B cell (primary cell): ENCODE measurements at regions not wholly inside any gene's neighbourhood (a gene's known extent, or its start where the extent isn't known, plus 50 kb on each side); places are given as distances from the start of the nearest gene placed in this dataset.

Experiments used
- ATAC-seq: fragments of 200-7000 bp; cut with Tn5 transposase; one replicate; pipeline ENCODE4 v1.10.0; 2021; ENCODE audit warnings: low read depth, mild to moderate bottlenecking, moderate number of reproducible peaks, moderate library complexity
- CTCF ChIA-PET: fragments of 350-600 bp; sonication (Branson Sonifier 250); formaldehyde crosslinking; loops from one replicate; lab custom pipeline; 2021; ENCODE audit warnings: antibody characterized with exemption, inconsistent platforms; lab: Charles Lee
- POLR2A ChIA-PET: fragments of 350-600 bp; sonication (Branson Sonifier 250); formaldehyde crosslinking; loops from one replicate; lab custom pipeline; 2021; ENCODE audit warnings: antibody characterized with exemption; lab: Charles Lee
- DNase-seq: peaks from one replicate; pipeline ENCODE4 v3.0.0; 2013
- H2AFZ ChIP-seq: 2 replicates; pipeline ENCODE4 v1.6.1; 2012; ENCODE audit warnings: mild to moderate bottlenecking, low read depth, low read length; ENCODE audit not compliant: insufficient read depth, poor library complexity, severe bottlenecking
- H3K27ac ChIP-seq, 2 donors: 1 replicate in 1 of 2; 2 replicates in 1 of 2; pipeline ENCODE4 v1.5.1; 2012 to 2013; ENCODE audit warnings: low read length in 2 of 2, mild to moderate bottlenecking in 2 of 2, moderate library complexity in 1 of 2
- H3K27me3 ChIP-seq, 4 experiments: fragments of 200-600 bp in 1 of 4; sonication (generic) in 1 of 4; replicated peaks in 1 of 4; 1 replicate in 2 of 4; 2 replicates in 2 of 4; pipeline versions ENCODE4 v1.6.1 to v1.7.0; 2013 to 2016; ENCODE audit warnings: low read length in 3 of 4, mild to moderate bottlenecking in 2 of 4, mixed read lengths in 1 of 4, moderate library complexity in 1 of 4; ENCODE audit not compliant: insufficient read depth in 4 of 4, control insufficient read depth in 3 of 4; ENCODE audit errors: control extremely low read depth in 1 of 4
- H3K36me3 ChIP-seq, 2 experiments: replicated peaks in 1 of 2; 1 replicate in 1 of 2; 2 replicates in 1 of 2; pipeline versions ENCODE4 v1.6.1 to v1.7.1; 2013; ENCODE audit warnings: low read length in 1 of 2; ENCODE audit not compliant: insufficient read depth in 2 of 2, control insufficient read depth in 1 of 2; ENCODE audit errors: control extremely low read depth in 1 of 2, extremely low read depth in 1 of 2
- H3K4me1 ChIP-seq, 2 donors: fragments of 200-600 bp in 1 of 2; sonication (generic) in 1 of 2; 1 replicate in 1 of 2; 2 replicates in 1 of 2; pipeline versions ENCODE4 v1.5.1 to v1.6.1; 2013 to 2017; ENCODE audit warnings: low read length in 2 of 2; ENCODE audit not compliant: control insufficient read depth in 2 of 2, insufficient read depth in 2 of 2
- H3K4me2 ChIP-seq: replicated peaks from 2 replicates; pipeline ENCODE3; 2012; ENCODE audit warnings: mild to moderate bottlenecking, low read depth, low read length; ENCODE audit not compliant: poor library complexity, severe bottlenecking
- H3K4me3 ChIP-seq, 5 experiments: fragments of 200-600 bp in 1 of 5; sonication (generic) in 1 of 5; 1 replicate in 3 of 5; 2 replicates in 2 of 5; pipeline versions ENCODE4 v1.5.1 to v1.7.0; 2011 to 2016; ENCODE audit warnings: low read length in 4 of 5, mild to moderate bottlenecking in 4 of 5, low read depth in 2 of 5, control low read depth in 1 of 5, moderate library complexity in 1 of 5; ENCODE audit not compliant: insufficient read depth in 1 of 5; ENCODE audit errors: control extremely low read depth in 1 of 5, extremely low read depth in 1 of 5
- H3K79me2 ChIP-seq: fragments of 200-600 bp; sonication (generic); one replicate; pipeline ENCODE4 v1.6.0; 2016; ENCODE audit warnings: low read length; ENCODE audit not compliant: control insufficient read depth, insufficient read depth
- H3K9ac ChIP-seq: fragments of 200-600 bp; sonication (generic); 2 replicates; pipeline ENCODE4 v1.6.1; 2017; ENCODE audit warnings: mild to moderate bottlenecking, low read length, moderate library complexity
- H3K9me3 ChIP-seq, 3 donors: one replicate each; pipeline versions ENCODE4 v1.6.1 to v1.7.1; 2013; ENCODE audit warnings: low read length in 2 of 3; ENCODE audit not compliant: control insufficient read depth in 2 of 3, insufficient read depth in 1 of 3; ENCODE audit errors: control extremely low read depth in 1 of 3
- H4K20me1 ChIP-seq: 2 replicates; pipeline ENCODE4 v1.6.0; 2012; ENCODE audit warnings: mild to moderate bottlenecking, low read length; ENCODE audit not compliant: insufficient read depth, control insufficient read depth, poor library complexity, severe bottlenecking
- H3K27ac Mint-ChIP-seq: one replicate; pipeline ENCODE4 v1.8.0; 2021; ENCODE audit warnings: mixed read lengths
- H3K27me3 Mint-ChIP-seq: one replicate; pipeline ENCODE4 v1.8.0; 2021; ENCODE audit warnings: mixed read lengths
- H3K4me1 Mint-ChIP-seq: one replicate; pipeline ENCODE4 v1.8.0; 2021; ENCODE audit warnings: mixed read lengths
- H3K4me3 Mint-ChIP-seq: one replicate; pipeline ENCODE4 v1.8.0; 2021; ENCODE audit warnings: mixed read lengths
- H3K9me3 Mint-ChIP-seq: one replicate; pipeline ENCODE4 v1.8.0; 2022; ENCODE audit warnings: mixed read lengths; ENCODE audit not compliant: insufficient read depth
- EZH2 ChIP-seq: IDR thresholded peaks from 2 replicates; pipeline ENCODE4 v1.6.1; 2012; ENCODE audit warnings: borderline replicate concordance, low read depth, mild to moderate bottlenecking, moderate library complexity, low read length; ENCODE audit not compliant: insufficient read depth, poor library complexity, severe bottlenecking
- WGBS: methylation state at CpG from one replicate; pipeline ENCODE4 v1.1.5; 2013; ENCODE audit warnings: missing lambda C conversion rate; ENCODE audit not compliant: insufficient coverage; 5-methylcytosine and 5-hydroxymethylcytosine counted together
- intact Hi-C: fragments of 100-400 bp; cut with micrococcal nuclease; formaldehyde crosslinking; loops from one replicate; pipeline ENCODE4 v1.10.0; 2022
- TF ChIP-seq, protein P1 (sequence below): fragments of 200-600 bp; IDR thresholded peaks from one replicate; pipeline ENCODE4 v1.8.0; 2022; ENCODE audit warnings: antibody characterized with exemption, mild to moderate bottlenecking

DNA sequence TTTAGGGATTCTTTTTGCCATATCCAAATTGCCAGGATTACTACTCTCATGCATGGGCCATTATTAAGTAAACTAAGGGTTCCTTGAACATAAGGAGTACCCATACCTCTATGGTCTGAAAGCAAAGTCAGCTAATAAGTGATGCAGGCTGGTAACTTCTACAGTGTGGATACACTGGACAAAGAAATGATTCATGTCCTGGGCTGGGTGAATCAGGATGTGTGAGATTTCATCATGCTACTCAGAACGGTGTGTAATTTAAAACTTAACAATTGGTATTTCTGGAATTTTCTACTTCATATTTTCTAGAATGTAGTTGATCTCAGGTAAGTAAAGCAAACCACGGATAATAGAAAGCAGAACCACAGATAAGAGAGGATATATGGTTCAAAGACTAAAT is 428.8 kb downstream of the CHSY3 start:
- Histone ChIP-seq H3K36me3 (no peaks in the 10 kb centered on the region), H3K27ac (no peak overlapping the region), H3K4me2 (no peak overlapping the region), H3K79me2 (no peaks in the 10 kb centered on the region), H3K9me3 (peaks cover 0 to 8% (median 3%) of the 10 kb centered on the region in 3 donors), H3K4me3 (no peak overlapping the region), H4K20me1 (no peaks in the 10 kb centered on the region), H3K27me3 (no peaks in the 10 kb centered on the region), H3K4me1 (no peaks in the 10 kb centered on the region), H2AFZ (no peak overlapping the region), H3K9ac (no peak overlapping the region)
- intact Hi-C loops: no loop called here
- ATAC-seq (no peak), DNase-seq (no peak)
- ChIA-PET CTCF (no interaction called here), POLR2A (no interaction called here)
- Mint-ChIP-seq H3K27me3 (no peaks in the 10 kb centered on the region), H3K27ac (no peak overlapping the region), H3K4me3 (no peak overlapping the region), H3K4me1 (no peaks in the 10 kb centered on the region), H3K9me3 (peaks cover 14% of the 10 kb centered on the region)
- WGBS: no CpG with 5 or more reads among the region's 2 CpGs
- TF ChIP-seq, protein P1, sequence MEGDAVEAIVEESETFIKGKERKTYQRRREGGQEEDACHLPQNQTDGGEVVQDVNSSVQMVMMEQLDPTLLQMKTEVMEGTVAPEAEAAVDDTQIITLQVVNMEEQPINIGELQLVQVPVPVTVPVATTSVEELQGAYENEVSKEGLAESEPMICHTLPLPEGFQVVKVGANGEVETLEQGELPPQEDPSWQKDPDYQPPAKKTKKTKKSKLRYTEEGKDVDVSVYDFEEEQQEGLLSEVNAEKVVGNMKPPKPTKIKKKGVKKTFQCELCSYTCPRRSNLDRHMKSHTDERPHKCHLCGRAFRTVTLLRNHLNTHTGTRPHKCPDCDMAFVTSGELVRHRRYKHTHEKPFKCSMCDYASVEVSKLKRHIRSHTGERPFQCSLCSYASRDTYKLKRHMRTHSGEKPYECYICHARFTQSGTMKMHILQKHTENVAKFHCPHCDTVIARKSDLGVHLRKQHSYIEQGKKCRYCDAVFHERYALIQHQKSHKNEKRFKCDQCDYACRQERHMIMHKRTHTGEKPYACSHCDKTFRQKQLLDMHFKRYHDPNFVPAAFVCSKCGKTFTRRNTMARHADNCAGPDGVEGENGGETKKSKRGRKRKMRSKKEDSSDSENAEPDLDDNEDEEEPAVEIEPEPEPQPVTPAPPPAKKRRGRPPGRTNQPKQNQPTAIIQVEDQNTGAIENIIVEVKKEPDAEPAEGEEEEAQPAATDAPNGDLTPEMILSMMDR: no peak
- no peak for TF ChIP-seq EZH2

DNA sequence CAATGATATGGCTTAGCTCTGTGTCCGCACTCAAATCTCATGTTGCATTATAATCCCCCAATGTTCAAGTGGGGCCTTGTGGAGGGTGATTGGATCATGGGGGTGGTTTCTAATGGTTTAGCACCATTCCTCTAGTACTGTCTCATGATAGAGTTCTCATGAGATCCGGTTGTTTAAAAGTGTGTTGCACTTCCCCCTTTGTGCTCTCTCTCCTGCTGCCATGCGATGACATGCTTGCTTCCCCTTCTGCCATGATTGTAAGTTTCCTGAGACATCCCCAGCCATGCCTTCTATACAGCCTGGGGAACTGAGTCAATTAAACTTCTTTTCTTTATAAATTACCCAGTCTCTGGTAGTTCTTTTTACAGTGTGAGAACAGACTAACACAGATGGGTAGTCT is 427.1 kb downstream of the CHSY3 start:
- Mint-ChIP-seq H3K4me3 (no peak overlapping the region), H3K9me3 (peaks cover 19% of the 10 kb centered on the region), H3K4me1 (no peaks in the 10 kb centered on the region), H3K27me3 (no peaks in the 10 kb centered on the region), H3K27ac (no peak overlapping the region)
- Histone ChIP-seq H3K9me3 (peaks cover 0 to 8% (median 3%) of the 10 kb centered on the region in 3 donors), H3K36me3 (no peaks in the 10 kb centered on the region), H3K9ac (no peak overlapping the region), H2AFZ (no peak overlapping the region), H3K79me2 (no peaks in the 10 kb centered on the region), H3K27me3 (no peaks in the 10 kb centered on the region), H3K4me3 (no peak overlapping the region), H3K27ac (no peak overlapping the region), H3K4me1 (no peaks in the 10 kb centered on the region), H3K4me2 (no peak overlapping the region), H4K20me1 (no peaks in the 10 kb centered on the region)
- CTCF ChIA-PET: no interaction called here
- TF ChIP-seq, protein P1: no peak
- TF ChIP-seq EZH2: no peak
- no peak for ATAC-seq
- intact Hi-C loops: no loop called here
- DNase-seq: no peak
- POLR2A ChIA-PET: no interaction called here
- WGBS: no CpG with 5 or more reads among the region's 3 CpGs
